DOHH2 (cell line): ENCODE measurements at regions not wholly inside any gene's neighbourhood (a gene's known extent, or its start where the extent isn't known, plus 50 kb on each side); places are given as distances from the start of the nearest gene placed in this dataset.

ENCODE experiments used
- H3F3A ChIP-seq: fragments of 200-600 bp; sonication (generic), shearing (Covaris generic); 2 replicates; pipeline ENCODE4 v1.6.0; 2016; ENCODE audit warnings: antibody characterized with exemption, mild to moderate bottlenecking; ENCODE audit not compliant: control insufficient read depth, insufficient read depth
- H3K27ac ChIP-seq: fragments of 200-600 bp; sonication (generic); 2 replicates; pipeline ENCODE4 v1.5.1; 2014; ENCODE audit warnings: low read depth, mild to moderate bottlenecking, low read length, moderate library complexity
- H3K27me3 ChIP-seq: fragments of 200-600 bp; sonication (generic); 2 replicates; pipeline ENCODE4 v1.6.1; 2014; ENCODE audit warnings: mild to moderate bottlenecking, low read length, mixed read lengths; ENCODE audit not compliant: control insufficient read depth
- H3K36me3 ChIP-seq: fragments of 200-600 bp; sonication (generic); 2 replicates; pipeline ENCODE4 v1.6.1; 2014; ENCODE audit warnings: mild to moderate bottlenecking, low read length, moderate library complexity, mixed read lengths; ENCODE audit not compliant: control insufficient read depth
- H3K4me1 ChIP-seq: fragments of 200-600 bp; sonication (generic); 2 replicates; pipeline ENCODE4 v1.6.1; 2014; ENCODE audit warnings: mild to moderate bottlenecking, low read length, mixed read lengths; ENCODE audit not compliant: control insufficient read depth
- H3K4me2 ChIP-seq: fragments of 200-600 bp; sonication (generic); 2 replicates; pipeline ENCODE4 v1.6.0; 2014; ENCODE audit warnings: mild to moderate bottlenecking, low read length, moderate library complexity
- H3K4me3 ChIP-seq: fragments of 200-600 bp; sonication (generic); 2 replicates; pipeline ENCODE4 v1.5.1; 2014; ENCODE audit warnings: mild to moderate bottlenecking, low read length, mixed read lengths
- H3K79me2 ChIP-seq: fragments of 200-600 bp; sonication (generic); 2 replicates; pipeline ENCODE4 v1.6.1; 2014; ENCODE audit warnings: mild to moderate bottlenecking, low read length, mixed read lengths; ENCODE audit not compliant: control insufficient read depth
- H3K9me2 ChIP-seq: fragments of 200-600 bp; sonication (generic); replicated peaks from 2 replicates; pipeline ENCODE4 v1.6.1; 2014; ENCODE audit warnings: mild to moderate bottlenecking, low read length, mixed read lengths; ENCODE audit not compliant: control insufficient read depth
- H3K9me3 ChIP-seq: fragments of 200-600 bp; sonication (generic); 2 replicates; pipeline ENCODE4 v1.6.1; 2014; ENCODE audit warnings: antibody characterized with exemption, low read length, mixed read lengths; ENCODE audit not compliant: control insufficient read depth, insufficient read depth
- H4K20me1 ChIP-seq: fragments of 200-600 bp; sonication (generic); 2 replicates; pipeline ENCODE4 v1.6.0; 2014; ENCODE audit warnings: low read depth, mild to moderate bottlenecking, antibody characterized with exemption, low read length, moderate library complexity; ENCODE audit not compliant: control insufficient read depth, insufficient read depth
- EZH2phosphoT487 ChIP-seq: fragments of 200-600 bp; sonication (generic); IDR thresholded peaks from 2 replicates; pipeline ENCODE4 v1.6.1; 2017; ENCODE audit warnings: borderline replicate concordance, mild to moderate bottlenecking, antibody characterized with exemption, low read length, moderate library complexity, mixed read lengths
- TF ChIP-seq, protein P1 (sequence below): fragments of 200-600 bp; sonication (generic); IDR thresholded peaks from one replicate; pipeline ENCODE4 v1.5.1; 2014; ENCODE audit warnings: antibody characterized with exemption, mild to moderate bottlenecking, low read depth, low read length; ENCODE audit not compliant: poor library complexity, severe bottlenecking

DNA sequence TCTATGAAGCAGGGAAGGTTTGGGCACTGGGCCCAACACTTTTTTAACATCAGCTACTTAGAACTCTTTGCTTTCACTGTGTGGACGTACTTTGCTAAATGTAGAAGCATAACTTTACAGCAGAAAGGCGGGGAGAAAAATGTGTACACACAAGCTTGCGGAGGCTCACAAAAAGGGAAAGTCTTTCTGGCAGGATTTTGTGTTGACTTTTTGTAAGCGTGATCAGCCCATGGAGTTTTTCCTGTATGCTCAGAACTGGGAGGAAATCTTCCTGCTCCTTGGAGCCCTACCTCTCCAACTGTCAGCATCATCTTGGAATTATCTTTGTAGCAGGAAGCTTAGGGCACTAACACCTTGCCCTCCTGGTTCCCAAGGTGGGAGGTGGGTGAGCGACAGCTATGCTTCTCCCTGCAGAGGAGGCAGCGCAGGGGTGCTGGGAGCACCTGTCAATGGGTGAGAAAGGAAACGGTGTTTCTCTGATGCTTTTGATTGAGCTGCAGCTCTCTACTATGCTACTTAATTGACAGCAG, 321.9 kb downstream of the GADD45G start:
- TF ChIP-seq, protein P1, sequence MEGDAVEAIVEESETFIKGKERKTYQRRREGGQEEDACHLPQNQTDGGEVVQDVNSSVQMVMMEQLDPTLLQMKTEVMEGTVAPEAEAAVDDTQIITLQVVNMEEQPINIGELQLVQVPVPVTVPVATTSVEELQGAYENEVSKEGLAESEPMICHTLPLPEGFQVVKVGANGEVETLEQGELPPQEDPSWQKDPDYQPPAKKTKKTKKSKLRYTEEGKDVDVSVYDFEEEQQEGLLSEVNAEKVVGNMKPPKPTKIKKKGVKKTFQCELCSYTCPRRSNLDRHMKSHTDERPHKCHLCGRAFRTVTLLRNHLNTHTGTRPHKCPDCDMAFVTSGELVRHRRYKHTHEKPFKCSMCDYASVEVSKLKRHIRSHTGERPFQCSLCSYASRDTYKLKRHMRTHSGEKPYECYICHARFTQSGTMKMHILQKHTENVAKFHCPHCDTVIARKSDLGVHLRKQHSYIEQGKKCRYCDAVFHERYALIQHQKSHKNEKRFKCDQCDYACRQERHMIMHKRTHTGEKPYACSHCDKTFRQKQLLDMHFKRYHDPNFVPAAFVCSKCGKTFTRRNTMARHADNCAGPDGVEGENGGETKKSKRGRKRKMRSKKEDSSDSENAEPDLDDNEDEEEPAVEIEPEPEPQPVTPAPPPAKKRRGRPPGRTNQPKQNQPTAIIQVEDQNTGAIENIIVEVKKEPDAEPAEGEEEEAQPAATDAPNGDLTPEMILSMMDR: no peak
- no peak for TF ChIP-seq EZH2phosphoT487
- H3K4me3 ChIP-seq: no peak overlapping the region
- H3K4me1 ChIP-seq: no peaks in the 10 kb centered on the region
- no peaks in the 10 kb centered on the region for H3K9me3 ChIP-seq
- no peaks in the 10 kb centered on the region for H3K9me2 ChIP-seq
- no peaks in the 10 kb centered on the region for H4K20me1 ChIP-seq
- 0 out of 2 replicates have a peak, but pooled peaks cover 2% of the 10 kb centered on the region for H3K27me3 ChIP-seq
- H3F3A ChIP-seq: no peaks in the 10 kb centered on the region
- H3K27ac ChIP-seq: no peak overlapping the region
- no peak overlapping the region for H3K4me2 ChIP-seq
- H3K36me3 ChIP-seq: no peaks in the 10 kb centered on the region
- no peaks in the 10 kb centered on the region for H3K79me2 ChIP-seq

DNA sequence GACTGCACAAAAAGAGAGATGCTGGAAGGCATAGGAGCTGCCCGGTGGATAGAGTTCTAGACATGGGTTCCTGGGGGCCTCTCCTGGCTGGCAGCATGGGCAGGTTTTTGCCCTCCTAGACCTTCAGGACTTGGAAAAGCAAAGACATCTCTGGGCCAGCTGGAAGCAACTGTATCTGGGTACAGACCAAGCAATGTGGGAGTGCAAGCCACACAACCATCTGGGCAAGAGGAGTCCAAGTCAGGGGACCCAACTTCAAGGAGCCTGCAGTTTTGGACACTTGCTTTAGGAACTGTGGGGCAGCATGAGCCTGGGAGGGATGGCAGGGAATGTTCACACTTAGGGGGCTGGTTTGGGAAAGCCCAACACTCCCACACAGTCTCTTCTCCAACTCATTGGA, 323.3 kb downstream of the GADD45G start:
- no peaks in the 10 kb centered on the region for H3F3A ChIP-seq
- H3K9me2 ChIP-seq: no peaks in the 10 kb centered on the region
- H3K4me2 ChIP-seq: no peak overlapping the region
- no peaks in the 10 kb centered on the region for H3K36me3 ChIP-seq
- H3K79me2 ChIP-seq: no peaks in the 10 kb centered on the region
- H3K4me3 ChIP-seq: no peak overlapping the region
- TF ChIP-seq EZH2phosphoT487: no peak
- TF ChIP-seq, protein P1: no peak
- H3K27ac ChIP-seq: no peak overlapping the region
- H4K20me1 ChIP-seq: no peaks in the 10 kb centered on the region
- H3K4me1 ChIP-seq: no peaks in the 10 kb centered on the region
- peaks cover 4% of the 10 kb centered on the region; the same call in 1 of the 2 replicates for H3K27me3 ChIP-seq
- H3K9me3 ChIP-seq: no peaks in the 10 kb centered on the region

GRCh38 chr9:89928521-89929275, 323.9 kb downstream of the GADD45G start:
- Histone ChIP-seq H3F3A (no peaks in the 10 kb centered on the region), H3K9me2 (no peaks in the 10 kb centered on the region), H3K27ac (no peak overlapping the region), H3K27me3 (peaks cover 4% of the 10 kb centered on the region; the same call in 1 of the 2 replicates), H3K36me3 (no peaks in the 10 kb centered on the region), H3K9me3 (no peaks in the 10 kb centered on the region), H4K20me1 (no peaks in the 10 kb centered on the region), H3K4me2 (no peak overlapping the region), H3K4me3 (no peak overlapping the region), H3K79me2 (no peaks in the 10 kb centered on the region), H3K4me1 (no peaks in the 10 kb centered on the region)
- TF ChIP-seq, protein P1: no peak
- TF ChIP-seq EZH2phosphoT487: no peak
